Mesenchymal stem cell (in vitro differentiated cells and primary cell): ENCODE measurements at regions not wholly inside any gene's neighbourhood (a gene's known extent, or its start where the extent isn't known, plus 50 kb on each side); places are given as distances from the start of the nearest gene placed in this dataset.

Source experiments
- DNase-seq: peaks from one replicate; pipeline ENCODE4 v3.0.0-alpha.2; 2013
- H2AFZ ChIP-seq: one replicate; pipeline ENCODE4 v1.6.1; 2013; ENCODE audit warnings: low read depth, mild to moderate bottlenecking, control low read depth, inconsistent platforms, low read length, moderate library complexity
- H2AK5ac ChIP-seq: 2 replicates; pipeline ENCODE4 v1.6.1; 2013; ENCODE audit warnings: low read length, moderate library complexity, mild to moderate bottlenecking, inconsistent platforms; ENCODE audit not compliant: severe bottlenecking
- H2BK120ac ChIP-seq: one replicate; pipeline ENCODE4 v1.6.1; 2013; ENCODE audit warnings: low read depth, mild to moderate bottlenecking, inconsistent platforms, low read length, moderate library complexity
- H2BK12ac ChIP-seq, 2 experiments: one replicate each; pipeline ENCODE4 v1.6.1; 2013; ENCODE audit warnings: inconsistent platforms in 2 of 2, low read length in 2 of 2, mild to moderate bottlenecking in 2 of 2, moderate library complexity in 2 of 2, control low read depth in 1 of 2
- H2BK15ac ChIP-seq: one replicate; pipeline ENCODE4 v1.6.1; 2013; ENCODE audit warnings: mild to moderate bottlenecking, low read depth, inconsistent platforms; ENCODE audit not compliant: poor library complexity, severe bottlenecking
- H2BK5ac ChIP-seq: 2 replicates; pipeline ENCODE4 v1.6.1; 2013; ENCODE audit warnings: low read depth, mild to moderate bottlenecking, low read length, control low read depth, inconsistent platforms; ENCODE audit not compliant: poor library complexity, severe bottlenecking
- H3K14ac ChIP-seq, 2 experiments: one replicate each; pipeline ENCODE4 v1.6.1; 2013; ENCODE audit warnings: inconsistent platforms in 2 of 2, low read length in 2 of 2, control low read depth in 1 of 2, mild to moderate bottlenecking in 1 of 2, moderate library complexity in 1 of 2
- H3K18ac ChIP-seq, 2 experiments: one replicate each; pipeline ENCODE4 v1.6.1; 2013; ENCODE audit warnings: inconsistent platforms in 2 of 2, low read length in 2 of 2, control low read depth in 1 of 2, low read depth in 1 of 2, mild to moderate bottlenecking in 1 of 2
- H3K23ac ChIP-seq, 2 experiments: one replicate each; pipeline ENCODE4 v1.6.1; 2013; ENCODE audit warnings: inconsistent platforms in 2 of 2, low read length in 2 of 2, mild to moderate bottlenecking in 2 of 2, moderate library complexity in 2 of 2, control low read depth in 1 of 2
- H3K27ac ChIP-seq: 2 replicates; pipeline ENCODE4 v1.5.1; 2013; ENCODE audit warnings: mild to moderate bottlenecking, moderate library complexity, low read length, control low read depth, inconsistent platforms; ENCODE audit not compliant: poor library complexity, severe bottlenecking
- H3K27me3 ChIP-seq, 2 experiments: 2 replicates each; pipeline versions ENCODE4 v1.6.1 to v1.7.0; 2013; ENCODE audit warnings: low read length in 2 of 2, mild to moderate bottlenecking in 2 of 2, moderate library complexity in 2 of 2, control low read depth in 1 of 2, inconsistent platforms in 1 of 2; ENCODE audit not compliant: control insufficient read depth in 1 of 2, insufficient read depth in 1 of 2
- H3K36me3 ChIP-seq, 2 experiments: 2 replicates each; pipeline versions ENCODE4 v1.6.1 to v1.7.0; 2013; ENCODE audit warnings: low read length in 2 of 2, control low read depth in 1 of 2, inconsistent platforms in 1 of 2, low read depth in 1 of 2, mild to moderate bottlenecking in 1 of 2; ENCODE audit not compliant: insufficient read depth in 2 of 2, control insufficient read depth in 1 of 2
- H3K4ac ChIP-seq, 2 experiments: one replicate each; pipeline ENCODE4 v1.6.1; 2013; ENCODE audit warnings: inconsistent platforms in 2 of 2, low read length in 2 of 2, mild to moderate bottlenecking in 2 of 2, moderate library complexity in 2 of 2, control low read depth in 1 of 2, low read depth in 1 of 2
- H3K4me1 ChIP-seq: 2 replicates; pipeline ENCODE4 v1.6.1; 2013; ENCODE audit warnings: low read depth, low read length, control low read depth; ENCODE audit not compliant: control insufficient read depth, insufficient read depth
- H3K4me2 ChIP-seq: 2 replicates; pipeline ENCODE4 v1.6.1; 2013; ENCODE audit warnings: low read length, mild to moderate bottlenecking, inconsistent platforms; ENCODE audit not compliant: poor library complexity, severe bottlenecking
- H3K4me3 ChIP-seq, 2 experiments: 2 replicates each; pipeline versions ENCODE4 v1.5.1 to v1.7.0; 2013; ENCODE audit warnings: low read length in 2 of 2, mild to moderate bottlenecking in 2 of 2, control low read depth in 1 of 2, low read depth in 1 of 2; ENCODE audit not compliant: insufficient read depth in 1 of 2
- H3K79me1 ChIP-seq: replicated peaks from 2 replicates; pipeline ENCODE4 v1.6.1; 2013; ENCODE audit warnings: mild to moderate bottlenecking, control low read depth, low read length, inconsistent platforms; ENCODE audit not compliant: poor library complexity, severe bottlenecking
- H3K9ac ChIP-seq: 2 replicates; pipeline ENCODE4 v1.7.0; 2013; ENCODE audit warnings: mild to moderate bottlenecking, low read length, moderate library complexity
- H3K9me3 ChIP-seq: 2 replicates; pipeline ENCODE4 v1.7.0; 2013; ENCODE audit warnings: mild to moderate bottlenecking, low read length; ENCODE audit not compliant: control insufficient read depth
- H4K8ac ChIP-seq: one replicate; pipeline ENCODE4 v1.6.1; 2013; ENCODE audit warnings: inconsistent platforms, mild to moderate bottlenecking, low read length, moderate library complexity
- H4K91ac ChIP-seq: one replicate; pipeline ENCODE4 v1.6.1; 2013; ENCODE audit warnings: mild to moderate bottlenecking, low read length, inconsistent platforms
- WGBS: methylation state at CpG from one replicate; pipeline ENCODE4 v1.1.7; 2013; ENCODE audit warnings: mixed read lengths; 5-methylcytosine and 5-hydroxymethylcytosine counted together

- no peaks in the 10 kb centered on the region for H3K79me1 ChIP-seq
- no peak overlapping the region for H2AK5ac ChIP-seq
- H2BK120ac ChIP-seq = no peak overlapping the region
- H3K14ac ChIP-seq = no peak overlapping the region
- WGBS = 75% methylated on average over 4 of the region's 5 CpGs
- no peak overlapping the region for H3K23ac ChIP-seq
- H2BK15ac ChIP-seq = no peak overlapping the region
- peaks cover 0 to 19% of the 10 kb centered on the region in 2 experiments for H3K27me3 ChIP-seq
- H3K9me3 ChIP-seq = peaks cover 8% of the 10 kb centered on the region
- no peak overlapping the region for H2BK12ac ChIP-seq
- no peak overlapping the region for H2AFZ ChIP-seq
- H3K9ac ChIP-seq = no peak overlapping the region
- H3K4me3 ChIP-seq = no peak overlapping the region
- H3K27ac ChIP-seq = no peak overlapping the region
- no peak overlapping the region for H3K18ac ChIP-seq
- DNase-seq = no peak
- no peak overlapping the region for H3K4ac ChIP-seq
- no peak overlapping the region for H3K4me2 ChIP-seq
- no peak overlapping the region for H4K91ac ChIP-seq
- no peaks in the 10 kb centered on the region for H3K4me1 ChIP-seq
- no peaks in the 10 kb centered on the region for H3K36me3 ChIP-seq
- H2BK5ac ChIP-seq = no peak overlapping the region
- H4K8ac ChIP-seq = no peak overlapping the region
Observed at GRCh38 chr2:62329797-62330196, 133.9 kb downstream of the B3GNT2 start.

- Histone ChIP-seq H3K36me3 (no peaks in the 10 kb centered on the region), H2AFZ (no peak overlapping the region), H4K91ac (no peak overlapping the region)
Observed at GRCh38 chr2:62326735-62327134, 130.8 kb downstream of the B3GNT2 start.

DNA sequence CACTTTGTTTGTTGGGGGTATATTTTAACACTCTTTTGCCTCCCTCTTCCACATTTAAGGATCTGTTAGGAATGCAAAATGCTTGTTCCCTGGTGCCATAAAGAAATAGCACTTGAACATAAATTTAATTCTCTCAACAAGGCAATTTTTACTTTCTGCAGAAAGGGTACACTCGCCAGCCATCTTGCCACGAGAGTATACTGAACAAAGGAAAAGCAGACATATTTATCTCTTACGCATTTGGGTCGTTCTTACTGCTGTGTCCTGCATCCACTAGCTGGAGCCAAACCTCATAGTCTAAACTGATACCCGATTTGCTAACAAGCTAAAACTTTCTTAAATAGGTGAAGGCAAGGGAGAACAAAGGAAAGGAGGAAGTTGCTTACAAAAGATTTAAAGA, 129.5 kb downstream of the B3GNT2 start:
- no peak overlapping the region for H2AK5ac ChIP-seq
- peaks cover 21% of the 10 kb centered on the region for H3K9me3 ChIP-seq
- H3K36me3 ChIP-seq = no peaks in the 10 kb centered on the region
- H3K79me1 ChIP-seq = no peaks in the 10 kb centered on the region
- H3K4ac ChIP-seq = no peak overlapping the region
- no peak overlapping the region for H3K14ac ChIP-seq
- H3K23ac ChIP-seq = no peak overlapping the region
- H4K8ac ChIP-seq = no peak overlapping the region
- no peak overlapping the region for H2AFZ ChIP-seq
- H2BK12ac ChIP-seq = no peak overlapping the region
- H3K27ac ChIP-seq = no peak overlapping the region
- no peak overlapping the region for H2BK5ac ChIP-seq
- DNase-seq = no peak
- no peak overlapping the region for H3K4me2 ChIP-seq
- H3K27me3 ChIP-seq = peaks cover 0 to 12% of the 10 kb centered on the region in 2 experiments
- H2BK15ac ChIP-seq = no peak overlapping the region
- no peak overlapping the region for H2BK120ac ChIP-seq
- H3K9ac ChIP-seq = no peak overlapping the region
- no peaks in the 10 kb centered on the region for H3K4me1 ChIP-seq
- H4K91ac ChIP-seq = no peak overlapping the region
- WGBS = 94% methylated on average over 4 of the region's 5 CpGs
- H3K4me3 ChIP-seq = no peak overlapping the region
- no peak overlapping the region for H3K18ac ChIP-seq

More at GRCh38 chr2:62326735-62327134, 130.8 kb downstream of the B3GNT2 start:
- Histone ChIP-seq H2BK15ac (no peak overlapping the region), H3K27ac (no peak overlapping the region), H4K8ac (no peak overlapping the region), H2BK12ac (no peak overlapping the region), H3K18ac (no peak overlapping the region), H3K14ac (no peak overlapping the region), H3K4me1 (no peaks in the 10 kb centered on the region), H3K4me3 (no peak overlapping the region), H2BK120ac (no peak overlapping the region), H2AK5ac (no peak overlapping the region), H2BK5ac (no peak overlapping the region), H3K27me3 (peaks cover 0 to 19% of the 10 kb centered on the region in 2 experiments), H3K9me3 (peaks cover 21% of the 10 kb centered on the region), H3K4ac (no peak overlapping the region), H3K79me1 (no peaks in the 10 kb centered on the region), H3K4me2 (no peak overlapping the region), H3K23ac (no peak overlapping the region), H3K9ac (no peak overlapping the region)
- WGBS = 38% methylated on average over 1 of the region's 1 CpG
- DNase-seq = no peak

GRCh38 chr2:62321380-62322289, 125.7 kb downstream of the B3GNT2 start:
- Histone ChIP-seq H3K23ac (no peak overlapping the region), H3K9me3 (peaks cover 21% of the 10 kb centered on the region), H3K18ac (no peak overlapping the region), H3K27ac (no peak overlapping the region), H3K14ac (no peak overlapping the region), H3K4me2 (no peak overlapping the region), H2BK120ac (no peak overlapping the region), H3K4me1 (peaks cover 1% of the 10 kb centered on the region), H3K79me1 (no peaks in the 10 kb centered on the region), H3K36me3 (no peaks in the 10 kb centered on the region), H3K27me3 (no peaks in the 10 kb centered on the region), H2AK5ac (no peak overlapping the region), H2BK12ac (no peak overlapping the region), H2AFZ (no peak overlapping the region), H3K4ac (no peak overlapping the region), H3K9ac (no peak overlapping the region), H2BK5ac (no peak overlapping the region), H2BK15ac (no peak overlapping the region), H3K4me3 (no peak overlapping the region), H4K8ac (no peak overlapping the region), H4K91ac (no peak overlapping the region)
- 76% methylated on average over 8 of the region's 9 CpGs for WGBS
- no peak for DNase-seq
